B cell (primary cell): ENCODE measurements at regions not wholly inside any gene's neighbourhood (a gene's known extent, or its start where the extent isn't known, plus 50 kb on each side); places are given as distances from the start of the nearest gene placed in this dataset.

Experiments used
- ATAC-seq: fragments of 200-7000 bp; cut with Tn5 transposase; one replicate; pipeline ENCODE4 v1.10.0; 2021; ENCODE audit warnings: low read depth, mild to moderate bottlenecking, moderate number of reproducible peaks, moderate library complexity
- CTCF ChIA-PET: fragments of 350-600 bp; sonication (Branson Sonifier 250); formaldehyde crosslinking; loops from one replicate; lab custom pipeline; 2021; ENCODE audit warnings: antibody characterized with exemption, inconsistent platforms; lab: Charles Lee
- POLR2A ChIA-PET: fragments of 350-600 bp; sonication (Branson Sonifier 250); formaldehyde crosslinking; loops from one replicate; lab custom pipeline; 2021; ENCODE audit warnings: antibody characterized with exemption; lab: Charles Lee
- DNase-seq: peaks from one replicate; pipeline ENCODE4 v3.0.0; 2013
- H2AFZ ChIP-seq: 2 replicates; pipeline ENCODE4 v1.6.1; 2012; ENCODE audit warnings: mild to moderate bottlenecking, low read depth, low read length; ENCODE audit not compliant: insufficient read depth, poor library complexity, severe bottlenecking
- H3K27ac ChIP-seq, 2 donors: 1 replicate in 1 of 2; 2 replicates in 1 of 2; pipeline ENCODE4 v1.5.1; 2012 to 2013; ENCODE audit warnings: low read length in 2 of 2, mild to moderate bottlenecking in 2 of 2, moderate library complexity in 1 of 2
- H3K27me3 ChIP-seq, 4 experiments: fragments of 200-600 bp in 1 of 4; sonication (generic) in 1 of 4; replicated peaks in 1 of 4; 1 replicate in 2 of 4; 2 replicates in 2 of 4; pipeline versions ENCODE4 v1.6.1 to v1.7.0; 2013 to 2016; ENCODE audit warnings: low read length in 3 of 4, mild to moderate bottlenecking in 2 of 4, mixed read lengths in 1 of 4, moderate library complexity in 1 of 4; ENCODE audit not compliant: insufficient read depth in 4 of 4, control insufficient read depth in 3 of 4; ENCODE audit errors: control extremely low read depth in 1 of 4
- H3K36me3 ChIP-seq, 2 experiments: replicated peaks in 1 of 2; 1 replicate in 1 of 2; 2 replicates in 1 of 2; pipeline versions ENCODE4 v1.6.1 to v1.7.1; 2013; ENCODE audit warnings: low read length in 1 of 2; ENCODE audit not compliant: insufficient read depth in 2 of 2, control insufficient read depth in 1 of 2; ENCODE audit errors: control extremely low read depth in 1 of 2, extremely low read depth in 1 of 2
- H3K4me1 ChIP-seq, 2 donors: fragments of 200-600 bp in 1 of 2; sonication (generic) in 1 of 2; 1 replicate in 1 of 2; 2 replicates in 1 of 2; pipeline versions ENCODE4 v1.5.1 to v1.6.1; 2013 to 2017; ENCODE audit warnings: low read length in 2 of 2; ENCODE audit not compliant: control insufficient read depth in 2 of 2, insufficient read depth in 2 of 2
- H3K4me2 ChIP-seq: replicated peaks from 2 replicates; pipeline ENCODE3; 2012; ENCODE audit warnings: mild to moderate bottlenecking, low read depth, low read length; ENCODE audit not compliant: poor library complexity, severe bottlenecking
- H3K4me3 ChIP-seq, 5 experiments: fragments of 200-600 bp in 1 of 5; sonication (generic) in 1 of 5; 1 replicate in 3 of 5; 2 replicates in 2 of 5; pipeline versions ENCODE4 v1.5.1 to v1.7.0; 2011 to 2016; ENCODE audit warnings: low read length in 4 of 5, mild to moderate bottlenecking in 4 of 5, low read depth in 2 of 5, control low read depth in 1 of 5, moderate library complexity in 1 of 5; ENCODE audit not compliant: insufficient read depth in 1 of 5; ENCODE audit errors: control extremely low read depth in 1 of 5, extremely low read depth in 1 of 5
- H3K79me2 ChIP-seq: fragments of 200-600 bp; sonication (generic); one replicate; pipeline ENCODE4 v1.6.0; 2016; ENCODE audit warnings: low read length; ENCODE audit not compliant: control insufficient read depth, insufficient read depth
- H3K9ac ChIP-seq: fragments of 200-600 bp; sonication (generic); 2 replicates; pipeline ENCODE4 v1.6.1; 2017; ENCODE audit warnings: mild to moderate bottlenecking, low read length, moderate library complexity
- H3K9me3 ChIP-seq, 3 donors: one replicate each; pipeline versions ENCODE4 v1.6.1 to v1.7.1; 2013; ENCODE audit warnings: low read length in 2 of 3; ENCODE audit not compliant: control insufficient read depth in 2 of 3, insufficient read depth in 1 of 3; ENCODE audit errors: control extremely low read depth in 1 of 3
- H4K20me1 ChIP-seq: 2 replicates; pipeline ENCODE4 v1.6.0; 2012; ENCODE audit warnings: mild to moderate bottlenecking, low read length; ENCODE audit not compliant: insufficient read depth, control insufficient read depth, poor library complexity, severe bottlenecking
- H3K27ac Mint-ChIP-seq: one replicate; pipeline ENCODE4 v1.8.0; 2021; ENCODE audit warnings: mixed read lengths
- H3K27me3 Mint-ChIP-seq: one replicate; pipeline ENCODE4 v1.8.0; 2021; ENCODE audit warnings: mixed read lengths
- H3K4me1 Mint-ChIP-seq: one replicate; pipeline ENCODE4 v1.8.0; 2021; ENCODE audit warnings: mixed read lengths
- H3K4me3 Mint-ChIP-seq: one replicate; pipeline ENCODE4 v1.8.0; 2021; ENCODE audit warnings: mixed read lengths
- H3K9me3 Mint-ChIP-seq: one replicate; pipeline ENCODE4 v1.8.0; 2022; ENCODE audit warnings: mixed read lengths; ENCODE audit not compliant: insufficient read depth
- EZH2 ChIP-seq: IDR thresholded peaks from 2 replicates; pipeline ENCODE4 v1.6.1; 2012; ENCODE audit warnings: borderline replicate concordance, low read depth, mild to moderate bottlenecking, moderate library complexity, low read length; ENCODE audit not compliant: insufficient read depth, poor library complexity, severe bottlenecking
- WGBS: methylation state at CpG from one replicate; pipeline ENCODE4 v1.1.5; 2013; ENCODE audit warnings: missing lambda C conversion rate; ENCODE audit not compliant: insufficient coverage; 5-methylcytosine and 5-hydroxymethylcytosine counted together
- intact Hi-C: fragments of 100-400 bp; cut with micrococcal nuclease; formaldehyde crosslinking; loops from one replicate; pipeline ENCODE4 v1.10.0; 2022
- TF ChIP-seq, protein P1 (sequence below): fragments of 200-600 bp; IDR thresholded peaks from one replicate; pipeline ENCODE4 v1.8.0; 2022; ENCODE audit warnings: antibody characterized with exemption, mild to moderate bottlenecking

- Mint-ChIP-seq H3K4me3 (no peak overlapping the region), H3K27me3 (peaks cover 46% of the 10 kb centered on the region), H3K4me1 (no peaks in the 10 kb centered on the region), H3K9me3 (no peaks in the 10 kb centered on the region), H3K27ac (no peak overlapping the region)
- ChIA-PET CTCF (no interaction called here), POLR2A (no interaction called here)
- no peak overlapping the region for H3K4me3 ChIP-seq
- no peak overlapping the region for H2AFZ ChIP-seq
- intact Hi-C loops = no loop called here
- DNase-seq (no peak), ATAC-seq (no peak)
- H3K79me2 ChIP-seq = no peaks in the 10 kb centered on the region
- H3K27ac ChIP-seq = no peak overlapping the region
- H3K9me3 ChIP-seq = no peaks in the 10 kb centered on the region
- H4K20me1 ChIP-seq = no peaks in the 10 kb centered on the region
- H3K27me3 ChIP-seq = peaks cover 0 to 4% (median 0%) of the 10 kb centered on the region in 4 experiments
- no peak overlapping the region for H3K4me2 ChIP-seq
- TF ChIP-seq, protein P1, sequence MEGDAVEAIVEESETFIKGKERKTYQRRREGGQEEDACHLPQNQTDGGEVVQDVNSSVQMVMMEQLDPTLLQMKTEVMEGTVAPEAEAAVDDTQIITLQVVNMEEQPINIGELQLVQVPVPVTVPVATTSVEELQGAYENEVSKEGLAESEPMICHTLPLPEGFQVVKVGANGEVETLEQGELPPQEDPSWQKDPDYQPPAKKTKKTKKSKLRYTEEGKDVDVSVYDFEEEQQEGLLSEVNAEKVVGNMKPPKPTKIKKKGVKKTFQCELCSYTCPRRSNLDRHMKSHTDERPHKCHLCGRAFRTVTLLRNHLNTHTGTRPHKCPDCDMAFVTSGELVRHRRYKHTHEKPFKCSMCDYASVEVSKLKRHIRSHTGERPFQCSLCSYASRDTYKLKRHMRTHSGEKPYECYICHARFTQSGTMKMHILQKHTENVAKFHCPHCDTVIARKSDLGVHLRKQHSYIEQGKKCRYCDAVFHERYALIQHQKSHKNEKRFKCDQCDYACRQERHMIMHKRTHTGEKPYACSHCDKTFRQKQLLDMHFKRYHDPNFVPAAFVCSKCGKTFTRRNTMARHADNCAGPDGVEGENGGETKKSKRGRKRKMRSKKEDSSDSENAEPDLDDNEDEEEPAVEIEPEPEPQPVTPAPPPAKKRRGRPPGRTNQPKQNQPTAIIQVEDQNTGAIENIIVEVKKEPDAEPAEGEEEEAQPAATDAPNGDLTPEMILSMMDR = no peak
- no peak for TF ChIP-seq EZH2
- H3K4me1 ChIP-seq = no peaks in the 10 kb centered on the region
- no peaks in the 10 kb centered on the region for H3K36me3 ChIP-seq
- WGBS = 83% methylated on average over 1 of the region's 1 CpG
- no peak overlapping the region for H3K9ac ChIP-seq
Observed at GRCh38 chr12:113740699-113741098, 225.4 kb downstream of the RBM19 start.

- no peak for TF ChIP-seq EZH2
- TF ChIP-seq, protein P1 = no peak
- intact Hi-C loops = loop anchor here (10.0 kb wide), 1 partner anchor 420 kb away; no protein-coding TSS in a partner anchor
- Histone ChIP-seq H3K9me3 (no peaks in the 10 kb centered on the region), H3K27me3 (peaks cover 0 to 3% (median 0%) of the 10 kb centered on the region in 4 experiments), H4K20me1 (no peaks in the 10 kb centered on the region), H3K9ac (no peak overlapping the region), H3K79me2 (no peaks in the 10 kb centered on the region), H3K4me3 (no peak overlapping the region), H3K4me2 (no peak overlapping the region), H2AFZ (no peak overlapping the region), H3K4me1 (no peaks in the 10 kb centered on the region), H3K27ac (no peak overlapping the region), H3K36me3 (no peaks in the 10 kb centered on the region)
- no peak overlapping the region for H3K4me3 Mint-ChIP-seq
- H3K9me3 Mint-ChIP-seq = no peaks in the 10 kb centered on the region
- WGBS = 56% methylated on average over 6 of the region's 17 CpGs
- no peak overlapping the region for H3K27ac Mint-ChIP-seq
- CTCF ChIA-PET = no interaction called here
- POLR2A ChIA-PET = no interaction called here
- DNase-seq (no peak), ATAC-seq (no peak)
- H3K4me1 Mint-ChIP-seq = no peaks in the 10 kb centered on the region
- H3K27me3 Mint-ChIP-seq = peaks cover 30% of the 10 kb centered on the region
Observed at GRCh38 chr12:113735131-113735530, 231.0 kb downstream of the RBM19 start.
